Neural progenitor cell (in vitro differentiated cells): ENCODE measurements at regions not wholly inside any gene's neighbourhood (a gene's known extent, or its start where the extent isn't known, plus 50 kb on each side); places are given as distances from the start of the nearest gene placed in this dataset.

ENCODE experiments used
- EZH2phosphoT487 ChIP-seq: fragments of 200-600 bp; sonication (generic); IDR thresholded peaks from 2 replicates; pipeline ENCODE4 v1.6.1; 2017; ENCODE audit warnings: antibody characterized with exemption
- TF ChIP-seq, protein P1 (sequence below): fragments of 200-600 bp; sonication (generic); IDR thresholded peaks from 2 replicates; pipeline ENCODE4 v1.5.1; 2017; ENCODE audit warnings: antibody characterized with exemption, mild to moderate bottlenecking

DNA sequence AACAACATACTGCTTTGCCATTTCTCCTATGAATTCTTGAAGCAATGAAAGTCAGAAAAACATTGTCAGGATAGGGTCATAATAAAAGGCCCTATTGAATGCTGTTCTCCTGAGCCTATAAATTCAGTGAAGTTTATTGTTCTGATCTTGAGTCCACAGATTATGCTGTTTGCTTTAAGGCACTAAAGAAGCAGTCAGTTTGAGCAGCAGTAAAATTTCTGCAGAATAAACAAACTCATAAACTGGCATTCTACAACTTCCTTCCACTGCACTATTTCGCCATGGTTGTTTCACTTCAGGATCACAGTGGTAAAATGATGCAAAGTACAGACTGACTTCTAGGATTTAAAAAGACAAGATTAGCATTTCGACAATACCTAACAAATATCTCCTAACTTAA, 503.2 kb downstream of the SH2D4B start:
- TF ChIP-seq, protein P1, sequence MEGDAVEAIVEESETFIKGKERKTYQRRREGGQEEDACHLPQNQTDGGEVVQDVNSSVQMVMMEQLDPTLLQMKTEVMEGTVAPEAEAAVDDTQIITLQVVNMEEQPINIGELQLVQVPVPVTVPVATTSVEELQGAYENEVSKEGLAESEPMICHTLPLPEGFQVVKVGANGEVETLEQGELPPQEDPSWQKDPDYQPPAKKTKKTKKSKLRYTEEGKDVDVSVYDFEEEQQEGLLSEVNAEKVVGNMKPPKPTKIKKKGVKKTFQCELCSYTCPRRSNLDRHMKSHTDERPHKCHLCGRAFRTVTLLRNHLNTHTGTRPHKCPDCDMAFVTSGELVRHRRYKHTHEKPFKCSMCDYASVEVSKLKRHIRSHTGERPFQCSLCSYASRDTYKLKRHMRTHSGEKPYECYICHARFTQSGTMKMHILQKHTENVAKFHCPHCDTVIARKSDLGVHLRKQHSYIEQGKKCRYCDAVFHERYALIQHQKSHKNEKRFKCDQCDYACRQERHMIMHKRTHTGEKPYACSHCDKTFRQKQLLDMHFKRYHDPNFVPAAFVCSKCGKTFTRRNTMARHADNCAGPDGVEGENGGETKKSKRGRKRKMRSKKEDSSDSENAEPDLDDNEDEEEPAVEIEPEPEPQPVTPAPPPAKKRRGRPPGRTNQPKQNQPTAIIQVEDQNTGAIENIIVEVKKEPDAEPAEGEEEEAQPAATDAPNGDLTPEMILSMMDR = no peak
- no peak for TF ChIP-seq EZH2phosphoT487
